ENCODE measurements at regions not wholly inside any gene's neighbourhood (a gene's known extent, or its start where the extent isn't known, plus 50 kb on each side); places are given as distances from the start of the nearest gene placed in this dataset.

DNA sequence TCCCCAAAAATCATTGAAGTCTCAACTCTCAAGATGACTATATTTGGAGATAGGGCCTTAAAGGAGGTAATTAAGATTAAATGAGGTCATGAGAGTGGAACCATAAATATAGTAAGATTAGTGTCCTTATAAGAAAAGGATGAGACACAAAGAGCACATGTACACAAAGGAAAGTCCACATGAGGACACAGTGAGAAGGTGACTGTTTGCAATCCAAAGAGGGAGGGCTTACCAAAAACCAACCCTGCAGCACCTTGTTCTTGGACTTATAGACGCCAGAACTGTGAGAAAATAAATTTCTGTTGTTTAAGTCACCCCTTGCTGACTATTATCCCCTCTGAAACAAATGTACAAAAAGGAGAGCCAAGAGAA, 150.4 kb upstream of the SMLR1 start:
- no peak overlapping the region for H3K4me3 ChIP-seq (ENCODE audit: control insufficient read depth, low read depth, low read length)
- DNase-seq (ENCODE audit: low read depth) = no peak
- TF ChIP-seq, protein P1, sequence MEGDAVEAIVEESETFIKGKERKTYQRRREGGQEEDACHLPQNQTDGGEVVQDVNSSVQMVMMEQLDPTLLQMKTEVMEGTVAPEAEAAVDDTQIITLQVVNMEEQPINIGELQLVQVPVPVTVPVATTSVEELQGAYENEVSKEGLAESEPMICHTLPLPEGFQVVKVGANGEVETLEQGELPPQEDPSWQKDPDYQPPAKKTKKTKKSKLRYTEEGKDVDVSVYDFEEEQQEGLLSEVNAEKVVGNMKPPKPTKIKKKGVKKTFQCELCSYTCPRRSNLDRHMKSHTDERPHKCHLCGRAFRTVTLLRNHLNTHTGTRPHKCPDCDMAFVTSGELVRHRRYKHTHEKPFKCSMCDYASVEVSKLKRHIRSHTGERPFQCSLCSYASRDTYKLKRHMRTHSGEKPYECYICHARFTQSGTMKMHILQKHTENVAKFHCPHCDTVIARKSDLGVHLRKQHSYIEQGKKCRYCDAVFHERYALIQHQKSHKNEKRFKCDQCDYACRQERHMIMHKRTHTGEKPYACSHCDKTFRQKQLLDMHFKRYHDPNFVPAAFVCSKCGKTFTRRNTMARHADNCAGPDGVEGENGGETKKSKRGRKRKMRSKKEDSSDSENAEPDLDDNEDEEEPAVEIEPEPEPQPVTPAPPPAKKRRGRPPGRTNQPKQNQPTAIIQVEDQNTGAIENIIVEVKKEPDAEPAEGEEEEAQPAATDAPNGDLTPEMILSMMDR (conservative IDR thresholded peaks at IDR 0.05; ENCODE audit: control insufficient read depth, insufficient read depth, low read depth, low read length) = no peak

DNA sequence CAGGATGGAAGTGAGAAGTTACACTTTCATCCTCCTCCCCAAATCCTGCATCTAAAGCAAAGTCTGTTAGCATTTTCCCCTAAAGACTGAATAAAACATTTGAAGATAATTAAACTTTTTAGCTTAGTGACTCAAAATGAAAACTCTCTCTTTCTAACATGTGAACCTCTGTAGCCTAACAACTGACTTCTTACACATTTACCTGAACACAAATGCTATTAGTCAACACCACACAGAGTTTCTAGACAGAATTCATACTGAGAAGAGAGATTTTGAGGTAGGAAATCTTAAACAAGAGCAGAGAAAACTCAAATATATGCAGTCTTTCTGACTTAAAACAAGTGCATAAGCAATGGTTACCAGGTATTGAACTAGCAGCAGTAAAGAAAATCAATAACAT, 149.9 kb upstream of the SMLR1 start:
- TF ChIP-seq, protein P1 (conservative IDR thresholded peaks at IDR 0.05; ENCODE audit: control insufficient read depth, insufficient read depth, low read depth, low read length) = no peak
- no peak for DNase-seq (ENCODE audit: low read depth)
- H3K4me3 ChIP-seq (ENCODE audit: control insufficient read depth, low read depth, low read length) = no peak overlapping the region

DNA sequence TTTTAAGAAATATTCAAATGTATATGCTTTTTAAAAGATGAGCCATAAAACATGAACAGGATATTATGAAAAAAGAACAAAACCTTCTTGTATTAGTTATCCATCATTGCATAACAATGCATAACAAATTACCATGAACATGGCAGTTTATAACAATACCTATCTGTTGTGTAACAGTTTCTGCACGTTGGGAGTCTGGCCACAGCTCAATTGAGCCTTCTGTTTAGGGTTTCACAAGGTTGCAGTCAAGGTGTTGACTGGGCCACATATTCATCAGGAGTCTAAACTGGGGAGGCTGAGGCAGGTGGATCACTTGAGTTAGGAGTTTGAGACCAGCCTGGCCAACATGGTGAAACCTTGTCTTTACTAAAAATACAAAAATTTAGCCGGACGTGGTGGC, 149.4 kb upstream of the SMLR1 start:
- H3K4me3 ChIP-seq (ENCODE audit: control insufficient read depth, low read depth, low read length) = no peak overlapping the region
- DNase-seq (ENCODE audit: low read depth) = no peak
- TF ChIP-seq, protein P1 (conservative IDR thresholded peaks at IDR 0.05; ENCODE audit: control insufficient read depth, insufficient read depth, low read depth, low read length) = no peak

DNA sequence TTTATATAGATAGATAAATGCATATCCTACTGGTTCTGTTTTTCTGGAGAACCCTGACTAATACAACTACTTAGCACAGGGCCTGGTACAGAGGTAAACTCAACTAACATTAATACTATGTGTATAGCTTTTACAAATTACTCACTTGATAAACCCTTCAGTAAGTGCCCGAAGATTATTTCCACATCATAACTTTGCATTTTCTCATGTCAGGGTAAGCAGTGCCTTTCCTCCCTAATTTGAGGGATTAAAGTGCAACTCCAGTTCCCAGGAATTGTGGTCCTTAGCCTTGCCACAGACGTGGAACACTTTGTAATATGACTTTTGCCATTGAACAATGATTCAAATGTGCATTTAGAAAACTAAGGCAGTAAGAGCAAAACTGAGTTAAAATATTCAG, 147.5 kb upstream of the SMLR1 start:
- peak; percentile 60 for DNase-seq (ENCODE audit: low read depth)

DNA sequence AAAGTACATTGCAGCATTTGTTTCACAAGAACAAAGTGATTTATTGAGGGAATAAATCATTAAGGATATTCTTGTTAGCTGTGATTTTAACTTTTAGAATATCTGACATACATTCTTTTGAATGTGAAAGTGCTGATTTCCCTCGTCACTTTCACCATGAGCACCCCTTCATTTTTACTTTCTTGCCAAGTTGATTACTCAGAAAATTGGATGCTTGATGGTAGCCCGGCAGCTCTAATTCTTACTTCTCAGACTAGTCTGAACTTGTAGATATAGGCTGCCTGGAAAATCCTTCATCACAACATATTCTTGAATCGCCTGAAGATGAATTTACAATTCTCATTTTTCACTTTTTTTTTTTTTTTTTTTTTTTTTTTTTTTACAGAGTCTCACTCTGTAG, 147.1 kb upstream of the SMLR1 start:
- no peak overlapping the region for H3K4me3 ChIP-seq (ENCODE audit: control insufficient read depth, low read depth, low read length)
- TF ChIP-seq, protein P1 (conservative IDR thresholded peaks at IDR 0.05; ENCODE audit: control insufficient read depth, insufficient read depth, low read depth, low read length) = no peak
- DNase-seq (ENCODE audit: low read depth) = peak; percentile 78

More for the DNA sequence above, 147.5 kb upstream of the SMLR1 start:
- H3K4me3 ChIP-seq (ENCODE audit: control insufficient read depth, low read depth, low read length) = no peak overlapping the region
- TF ChIP-seq, protein P1 (conservative IDR thresholded peaks at IDR 0.05; ENCODE audit: control insufficient read depth, insufficient read depth, low read depth, low read length) = no peak

DNA sequence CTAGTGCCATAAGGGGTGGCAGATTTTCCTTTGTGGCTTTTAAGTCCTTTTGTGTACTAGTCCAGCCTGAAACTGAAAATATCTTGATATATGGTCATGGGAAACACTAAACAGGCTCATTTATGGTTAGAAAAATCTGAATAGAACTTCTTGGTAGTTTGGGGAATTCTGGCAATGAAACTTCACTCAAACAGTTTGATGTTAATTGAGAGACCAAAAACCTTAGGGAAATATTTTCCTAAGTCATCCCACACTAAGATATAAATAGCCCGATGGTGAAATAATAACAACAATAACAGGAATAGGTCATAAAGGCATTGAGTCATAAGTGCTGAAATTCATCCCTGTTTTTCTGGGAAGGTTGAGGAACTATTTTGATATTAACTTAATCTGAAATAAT, 146.2 kb upstream of the SMLR1 start:
- TF ChIP-seq, protein P1 (conservative IDR thresholded peaks at IDR 0.05; ENCODE audit: control insufficient read depth, insufficient read depth, low read depth, low read length) = no peak
- peak; percentile 86 for DNase-seq (ENCODE audit: low read depth)
- no peak overlapping the region for H3K4me3 ChIP-seq (ENCODE audit: control insufficient read depth, low read depth, low read length)

DNA sequence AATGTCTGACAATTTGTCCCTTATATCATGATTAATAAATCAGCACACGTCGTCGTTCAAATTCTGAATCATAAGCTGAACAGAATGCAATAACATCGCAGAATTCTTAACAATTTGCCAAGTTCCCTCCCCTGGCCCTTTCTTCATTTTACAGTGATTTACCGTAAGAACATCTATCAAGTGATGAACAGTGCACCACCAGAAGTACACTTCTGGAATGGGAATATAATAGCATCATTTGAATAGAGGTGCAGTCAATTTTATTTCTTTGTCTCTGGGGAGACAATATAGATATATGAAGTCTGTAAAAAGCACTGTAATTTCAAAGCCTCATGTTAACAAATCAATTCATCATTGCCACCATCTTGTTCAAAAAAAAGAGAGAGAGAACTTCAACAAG, 145.1 kb upstream of the SMLR1 start:
- TF ChIP-seq, protein P1 (conservative IDR thresholded peaks at IDR 0.05; ENCODE audit: control insufficient read depth, insufficient read depth, low read depth, low read length) = no peak
- H3K4me3 ChIP-seq (ENCODE audit: control insufficient read depth, low read depth, low read length) = no peak overlapping the region
- no peak for DNase-seq (ENCODE audit: low read depth)

Measured in fibroblast of mammary gland (primary cell).